HFF-Myc (cell line): ENCODE measurements at regions not wholly inside any gene's neighbourhood (a gene's known extent, or its start where the extent isn't known, plus 50 kb on each side); places are given as distances from the start of the nearest gene placed in this dataset.
A peak's percentile ranks its signal among the peaks of the same experiment; 100 is the strongest.

ENCODE experiments used
- DNase-seq: peaks from one replicate; pipeline ENCODE4 v3.0.0-alpha.2; 2011; ENCODE audit warnings: low read depth; ENCODE audit errors: extremely low read depth
- H3K4me3 ChIP-seq: replicated peaks from 2 replicates; pipeline ENCODE4 v1.5.1; 2011; ENCODE audit warnings: low read depth, mild to moderate bottlenecking, control low read depth, low read length
- TF ChIP-seq, protein P1 (sequence below): IDR thresholded peaks from 2 replicates; pipeline ENCODE4 v1.5.1; 2012; ENCODE audit warnings: mild to moderate bottlenecking, low read depth, low read length, control low read depth; ENCODE audit errors: missing control alignments

GRCh38 chr20:7728338-7728737 is 211.9 kb downstream of the HAO1 start:
- DNase-seq: no peak
- H3K4me3 ChIP-seq: no peak overlapping the region
- TF ChIP-seq, protein P1, sequence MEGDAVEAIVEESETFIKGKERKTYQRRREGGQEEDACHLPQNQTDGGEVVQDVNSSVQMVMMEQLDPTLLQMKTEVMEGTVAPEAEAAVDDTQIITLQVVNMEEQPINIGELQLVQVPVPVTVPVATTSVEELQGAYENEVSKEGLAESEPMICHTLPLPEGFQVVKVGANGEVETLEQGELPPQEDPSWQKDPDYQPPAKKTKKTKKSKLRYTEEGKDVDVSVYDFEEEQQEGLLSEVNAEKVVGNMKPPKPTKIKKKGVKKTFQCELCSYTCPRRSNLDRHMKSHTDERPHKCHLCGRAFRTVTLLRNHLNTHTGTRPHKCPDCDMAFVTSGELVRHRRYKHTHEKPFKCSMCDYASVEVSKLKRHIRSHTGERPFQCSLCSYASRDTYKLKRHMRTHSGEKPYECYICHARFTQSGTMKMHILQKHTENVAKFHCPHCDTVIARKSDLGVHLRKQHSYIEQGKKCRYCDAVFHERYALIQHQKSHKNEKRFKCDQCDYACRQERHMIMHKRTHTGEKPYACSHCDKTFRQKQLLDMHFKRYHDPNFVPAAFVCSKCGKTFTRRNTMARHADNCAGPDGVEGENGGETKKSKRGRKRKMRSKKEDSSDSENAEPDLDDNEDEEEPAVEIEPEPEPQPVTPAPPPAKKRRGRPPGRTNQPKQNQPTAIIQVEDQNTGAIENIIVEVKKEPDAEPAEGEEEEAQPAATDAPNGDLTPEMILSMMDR: no peak

DNA sequence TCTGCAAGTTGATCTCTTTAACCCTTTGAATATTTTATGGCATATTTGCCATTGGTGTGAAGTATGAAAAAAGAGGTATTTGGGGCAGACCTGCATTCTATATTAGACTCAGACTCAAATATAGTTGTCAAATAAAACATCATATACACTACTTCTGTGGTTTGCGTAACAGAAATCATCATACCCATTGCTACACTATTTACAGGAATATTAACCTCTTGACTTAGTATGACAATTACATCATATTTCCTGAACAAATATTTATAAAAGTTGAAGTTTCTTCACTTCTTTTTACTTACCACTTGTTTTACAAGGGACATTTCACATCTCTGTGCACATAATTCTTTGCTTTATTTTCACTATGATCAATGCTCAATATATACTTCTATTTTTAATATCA is 206.0 kb downstream of the HAO1 start:
- no peak overlapping the region for H3K4me3 ChIP-seq
- DNase-seq: no peak
- TF ChIP-seq, protein P1: no peak

- H3K4me3 ChIP-seq: no peak overlapping the region
- TF ChIP-seq, protein P1: no peak
- DNase-seq: no peak
These were observed 203.9 kb downstream of the HAO1 start for GRCh38 chr20:7736336-7736735.

GRCh38 chr20:7741866-7742265 is 198.4 kb downstream of the HAO1 start:
- TF ChIP-seq, protein P1: no peak
- no peak for DNase-seq
- H3K4me3 ChIP-seq: no peak overlapping the region

- H3K4me3 ChIP-seq: no peak overlapping the region
- peak; percentile 9 for DNase-seq
- TF ChIP-seq, protein P1: no peak
These were observed 197.8 kb downstream of the HAO1 start for GRCh38 chr20:7742479-7742878.

DNA sequence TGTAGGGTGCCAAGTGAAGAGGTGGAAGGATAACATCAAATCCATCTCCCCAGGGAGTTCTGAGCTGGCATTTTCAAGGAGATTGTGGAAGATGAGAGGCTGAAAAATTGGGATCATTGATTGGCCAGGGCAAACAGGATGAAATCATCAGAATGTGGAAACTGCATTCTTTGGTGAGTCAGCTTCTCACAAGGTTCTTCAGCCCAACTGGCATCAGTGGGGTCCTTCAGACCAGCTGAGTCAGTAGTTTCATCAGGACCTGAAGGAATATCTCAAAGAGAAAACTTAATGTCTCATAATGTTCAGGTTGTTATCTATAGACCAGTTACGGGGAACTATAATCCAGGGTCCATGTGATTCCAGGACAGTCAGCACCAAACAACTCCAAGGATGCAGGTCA is 195.8 kb downstream of the HAO1 start:
- peak; percentile 3 for DNase-seq
- no peak overlapping the region for H3K4me3 ChIP-seq
- TF ChIP-seq, protein P1: no peak

DNA sequence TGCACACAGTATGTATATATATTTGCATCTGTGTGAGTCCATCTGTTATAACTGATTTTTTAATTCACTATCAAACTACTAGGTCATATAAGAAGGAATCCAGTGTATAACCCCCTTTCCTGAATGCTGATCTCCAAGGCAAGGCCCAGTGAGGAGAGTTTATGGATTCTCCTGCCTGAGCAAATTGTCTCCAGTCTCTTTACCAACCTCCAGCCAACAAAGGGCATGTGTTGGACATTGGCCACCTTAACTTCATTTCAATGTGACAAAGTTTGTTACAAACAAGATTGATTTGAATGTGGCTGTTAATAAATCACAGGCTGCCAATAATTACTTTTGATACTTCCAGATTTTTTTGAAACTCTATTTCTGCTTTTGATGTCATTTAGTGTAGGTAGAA is 191.6 kb downstream of the HAO1 start:
- TF ChIP-seq, protein P1: no peak
- no peak for DNase-seq
- H3K4me3 ChIP-seq: no peak overlapping the region
